CD4-positive, alpha-beta memory T cell (primary cell): ENCODE measurements at regions not wholly inside any gene's neighbourhood (a gene's known extent, or its start where the extent isn't known, plus 50 kb on each side); places are given as distances from the start of the nearest gene placed in this dataset.

ENCODE experiments used
- CTCF ChIA-PET: fragments of 350-600 bp; sonication (Branson Sonifier 250); formaldehyde crosslinking; loops from one replicate; lab custom pipeline; 2021; ENCODE audit warnings: inconsistent platforms; ENCODE audit not compliant: partially characterized antibody; lab: Charles Lee
- POLR2A ChIA-PET: fragments of 350-600 bp; sonication (Branson Sonifier 250); formaldehyde crosslinking; loops from one replicate; lab custom pipeline; 2021; ENCODE audit not compliant: partially characterized antibody; lab: Charles Lee
- DNase-seq, 5 donors: peaks; one replicate each; pipeline versions ENCODE4 v3.0.0 to v3.0.0-alpha.2; 2020 to 2022; ENCODE audit warnings: mixed read lengths in 1 of 5
- H3K27ac ChIP-seq: one replicate; pipeline ENCODE4 v1.7.0; 2013; ENCODE audit warnings: low read depth, low read length
- H3K27me3 ChIP-seq: 2 replicates; pipeline ENCODE4 v1.7.0; 2013; ENCODE audit warnings: mild to moderate bottlenecking, low read length, moderate library complexity; ENCODE audit not compliant: insufficient read depth
- H3K36me3 ChIP-seq: 2 replicates; pipeline ENCODE4 v1.7.0; 2013; ENCODE audit warnings: mild to moderate bottlenecking, low read length, moderate library complexity; ENCODE audit not compliant: insufficient read depth
- H3K4me1 ChIP-seq: 2 replicates; pipeline ENCODE4 v1.7.0; 2013; ENCODE audit warnings: mild to moderate bottlenecking, low read length, moderate library complexity; ENCODE audit not compliant: insufficient read depth
- H3K4me3 ChIP-seq, 2 donors: one replicate each; pipeline ENCODE4 v1.7.0; 2013; ENCODE audit warnings: low read length in 2 of 2, mild to moderate bottlenecking in 1 of 2
- H3K9me3 ChIP-seq, 2 donors: one replicate each; pipeline ENCODE4 v1.7.0; 2013; ENCODE audit warnings: low read length in 2 of 2, control low read depth in 1 of 2; ENCODE audit not compliant: control insufficient read depth in 1 of 2
- H3K27ac Mint-ChIP-seq, 7 donors: one replicate each; pipeline ENCODE4 v1.8.0; 2020 to 2021; ENCODE audit warnings: mixed read lengths in 7 of 7, mild to moderate bottlenecking in 6 of 7, inconsistent platforms in 3 of 7, moderate library complexity in 3 of 7
- H3K27me3 Mint-ChIP-seq, 2 donors: one replicate each; pipeline ENCODE4 v1.8.0; 2020 to 2021; ENCODE audit warnings: mixed read lengths in 2 of 2
- H3K36me3 Mint-ChIP-seq, 2 donors: one replicate each; pipeline ENCODE4 v1.8.0; 2020 to 2021; ENCODE audit warnings: mixed read lengths in 2 of 2, inconsistent platforms in 1 of 2, mild to moderate bottlenecking in 1 of 2
- H3K4me1 Mint-ChIP-seq, 4 donors: one replicate each; pipeline ENCODE4 v1.8.0; 2020 to 2021; ENCODE audit warnings: mixed read lengths in 4 of 4, mild to moderate bottlenecking in 1 of 4
- H3K4me3 Mint-ChIP-seq, 8 donors: one replicate each; pipeline ENCODE4 v1.8.0; 2020 to 2021; ENCODE audit warnings: mixed read lengths in 8 of 8, mild to moderate bottlenecking in 7 of 8, moderate library complexity in 6 of 8, inconsistent platforms in 3 of 8
- H3K9me3 Mint-ChIP-seq, 8 donors: one replicate each; pipeline ENCODE4 v1.8.0; 2020 to 2021; ENCODE audit warnings: mixed read lengths in 8 of 8, mild to moderate bottlenecking in 5 of 8, inconsistent platforms in 3 of 8, moderate library complexity in 1 of 8
- intact Hi-C: fragments of 100-400 bp; cut with micrococcal nuclease; formaldehyde crosslinking; loops from one replicate; pipeline ENCODE4 v1.15.1; 2023

DNA sequence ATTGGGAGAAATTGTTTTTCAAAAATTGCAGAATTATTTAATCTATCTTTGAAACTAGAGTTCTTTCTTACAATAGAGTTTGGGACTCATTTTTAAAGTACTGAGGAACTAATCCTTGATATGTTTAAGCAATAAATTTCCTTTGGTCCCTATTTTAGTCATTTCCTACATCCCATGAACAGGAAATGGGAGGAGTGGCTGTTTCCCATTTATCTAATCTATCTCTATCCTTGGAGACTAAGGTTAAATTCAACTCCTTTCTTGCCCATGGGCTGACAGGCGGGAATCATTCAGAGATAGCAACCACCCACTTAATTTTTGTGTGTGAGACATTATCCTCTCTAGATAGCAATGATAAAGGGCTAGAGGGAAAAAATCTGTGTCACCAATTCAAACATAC, 131.6 kb upstream of the EMCN start:
- Histone ChIP-seq H3K4me1 (no peaks in the 10 kb centered on the region), H3K36me3 (no peaks in the 10 kb centered on the region), H3K27ac (no peak overlapping the region), H3K27me3 (no peaks in the 10 kb centered on the region), H3K4me3 (no peak overlapping the region), H3K9me3 (no peaks in the 10 kb centered on the region)
- ChIA-PET CTCF (no interaction called here), POLR2A (no interaction called here)
- no peak overlapping the region for H3K4me3 Mint-ChIP-seq
- H3K9me3 Mint-ChIP-seq: no peaks in the 10 kb centered on the region
- H3K36me3 Mint-ChIP-seq: no peaks in the 10 kb centered on the region
- peaks cover 0 to 1% of the 10 kb centered on the region in 2 donors for H3K27me3 Mint-ChIP-seq
- no peak for DNase-seq
- no peak overlapping the region for H3K27ac Mint-ChIP-seq
- intact Hi-C loops: no loop called here
- H3K4me1 Mint-ChIP-seq: no peaks in the 10 kb centered on the region

- Histone ChIP-seq H3K9me3 (no peaks in the 10 kb centered on the region), H3K4me3 (no peak overlapping the region), H3K36me3 (no peaks in the 10 kb centered on the region), H3K27me3 (no peaks in the 10 kb centered on the region), H3K27ac (no peak overlapping the region), H3K4me1 (no peaks in the 10 kb centered on the region)
- ChIA-PET CTCF (no interaction called here), POLR2A (no interaction called here)
- Mint-ChIP-seq H3K27me3 (peaks cover 0 to 1% of the 10 kb centered on the region in 2 donors), H3K9me3 (no peaks in the 10 kb centered on the region), H3K27ac (no peak overlapping the region), H3K4me1 (no peaks in the 10 kb centered on the region), H3K4me3 (no peak overlapping the region), H3K36me3 (no peaks in the 10 kb centered on the region)
- DNase-seq: no peak
- intact Hi-C loops: no loop called here
Observed at GRCh38 chr4:100644150-100644549, 126.3 kb upstream of the EMCN start.

DNA sequence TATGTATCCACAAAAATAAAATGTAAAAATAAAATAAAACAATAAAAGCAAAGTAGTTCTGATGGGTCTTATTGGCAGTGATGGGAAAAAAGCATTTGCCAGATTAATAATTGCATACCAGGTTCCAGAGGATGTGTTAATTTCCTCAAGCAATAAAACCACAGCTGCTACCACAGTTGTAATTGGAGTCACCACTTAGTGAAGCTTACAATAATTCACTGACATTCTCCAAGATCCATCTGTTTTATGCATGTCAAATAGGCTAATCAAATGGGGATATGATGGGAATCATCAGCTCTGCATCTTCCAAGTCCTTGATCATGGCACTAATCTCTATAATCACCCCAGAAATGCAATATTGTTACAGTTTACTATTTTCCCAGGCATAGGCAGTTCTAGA, 123.5 kb upstream of the EMCN start:
- no peak overlapping the region for H3K4me3 Mint-ChIP-seq
- DNase-seq: no peak
- ChIA-PET POLR2A (no interaction called here), CTCF (no interaction called here)
- peaks cover 2 to 5% of the 10 kb centered on the region in 2 donors for H3K27me3 Mint-ChIP-seq
- H3K4me1 ChIP-seq: no peaks in the 10 kb centered on the region
- H3K27ac Mint-ChIP-seq: no peak overlapping the region
- intact Hi-C loops: no loop called here
- peaks cover 0 to 9% (median 2%) of the 10 kb centered on the region in 8 donors for H3K9me3 Mint-ChIP-seq
- H3K9me3 ChIP-seq: no peaks in the 10 kb centered on the region
- H3K27me3 ChIP-seq: no peaks in the 10 kb centered on the region
- H3K4me3 ChIP-seq: no peak overlapping the region
- H3K36me3 ChIP-seq: no peaks in the 10 kb centered on the region
- H3K36me3 Mint-ChIP-seq: no peaks in the 10 kb centered on the region
- H3K27ac ChIP-seq: no peak overlapping the region
- H3K4me1 Mint-ChIP-seq: no peaks in the 10 kb centered on the region

DNA sequence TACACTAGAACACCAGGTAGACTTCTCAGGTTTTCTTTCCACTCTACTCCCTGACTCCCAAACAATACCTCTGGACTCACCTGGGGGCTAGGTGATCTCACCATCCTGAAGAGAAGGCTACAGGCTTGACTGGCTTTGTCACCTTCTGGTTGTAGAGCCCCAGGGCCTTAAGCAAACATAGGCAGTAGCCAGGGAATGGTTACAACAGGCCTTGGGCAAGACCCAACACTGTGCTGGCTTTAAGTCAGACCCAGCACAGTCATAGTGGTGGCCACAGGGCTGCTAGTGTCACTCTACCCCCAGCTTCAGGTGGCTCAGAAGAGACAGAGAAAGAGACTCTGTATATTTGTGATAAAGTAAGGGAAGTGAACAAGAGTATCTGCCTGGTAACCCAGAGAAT, 118.1 kb upstream of the EMCN start:
- H3K4me3 ChIP-seq: no peak overlapping the region
- ChIA-PET CTCF (interaction anchor here (1.1 kb wide), 1 partner anchor 11 kb away, joined by 3 read pairs; no protein-coding TSS in a partner anchor), POLR2A (no interaction called here)
- H3K4me1 ChIP-seq: no peaks in the 10 kb centered on the region
- Mint-ChIP-seq H3K9me3 (peaks cover 0 to 9% (median 2%) of the 10 kb centered on the region in 8 donors), H3K4me1 (no peaks in the 10 kb centered on the region), H3K4me3 (no peak overlapping the region), H3K27ac (no peak overlapping the region), H3K27me3 (peaks cover 3 to 5% of the 10 kb centered on the region in 2 donors), H3K36me3 (no peaks in the 10 kb centered on the region)
- H3K9me3 ChIP-seq: no peaks in the 10 kb centered on the region
- H3K36me3 ChIP-seq: no peaks in the 10 kb centered on the region
- intact Hi-C loops: no loop called here
- no peaks in the 10 kb centered on the region for H3K27me3 ChIP-seq
- no peak for DNase-seq
- H3K27ac ChIP-seq: no peak overlapping the region

DNA sequence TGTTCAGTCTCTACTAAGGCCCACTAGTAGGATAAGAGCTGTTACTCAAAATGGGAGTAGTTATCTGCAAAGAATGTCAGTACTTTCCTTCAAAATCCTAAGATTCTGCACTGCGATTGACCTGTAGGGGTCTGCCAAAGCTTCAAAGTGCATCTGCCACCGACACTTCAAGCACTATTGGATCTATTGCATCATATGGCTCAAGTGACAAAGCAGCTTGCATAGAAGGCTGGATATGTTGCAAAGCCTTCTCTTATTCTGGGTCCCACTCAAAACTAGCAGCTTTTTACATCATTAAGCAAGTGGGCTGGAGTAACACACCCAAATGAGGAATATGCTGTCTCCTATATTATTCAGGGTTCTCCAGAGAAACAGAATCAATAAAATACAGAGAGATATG, 115.4 kb upstream of the EMCN start:
- ChIA-PET CTCF (no interaction called here), POLR2A (no interaction called here)
- Histone ChIP-seq H3K4me1 (no peaks in the 10 kb centered on the region), H3K27me3 (no peaks in the 10 kb centered on the region), H3K27ac (no peak overlapping the region), H3K36me3 (no peaks in the 10 kb centered on the region), H3K4me3 (no peak overlapping the region), H3K9me3 (no peaks in the 10 kb centered on the region)
- H3K9me3 Mint-ChIP-seq: peaks cover 0 to 9% (median 2%) of the 10 kb centered on the region in 8 donors
- intact Hi-C loops: no loop called here
- H3K36me3 Mint-ChIP-seq: no peaks in the 10 kb centered on the region
- H3K4me1 Mint-ChIP-seq: no peaks in the 10 kb centered on the region
- H3K4me3 Mint-ChIP-seq: no peak overlapping the region
- DNase-seq: no peak
- H3K27me3 Mint-ChIP-seq: peaks cover 3% of the 10 kb centered on the region in 2 donors
- H3K27ac Mint-ChIP-seq: no peak overlapping the region

GRCh38 chr4:100632163-100632562, 114.3 kb upstream of the EMCN start:
- H3K36me3 ChIP-seq: no peaks in the 10 kb centered on the region
- no peaks in the 10 kb centered on the region for H3K36me3 Mint-ChIP-seq
- H3K27me3 Mint-ChIP-seq: peaks cover 2 to 3% of the 10 kb centered on the region in 2 donors
- H3K27me3 ChIP-seq: no peaks in the 10 kb centered on the region
- ChIA-PET CTCF (no interaction called here), POLR2A (no interaction called here)
- H3K27ac ChIP-seq: no peak overlapping the region
- peaks cover 0 to 6% (median 0%) of the 10 kb centered on the region in 8 donors for H3K9me3 Mint-ChIP-seq
- no peak for DNase-seq
- intact Hi-C loops: no loop called here
- H3K9me3 ChIP-seq: no peaks in the 10 kb centered on the region
- no peak overlapping the region for H3K27ac Mint-ChIP-seq
- H3K4me1 ChIP-seq: no peaks in the 10 kb centered on the region
- no peak overlapping the region for H3K4me3 Mint-ChIP-seq
- no peak overlapping the region for H3K4me3 ChIP-seq
- H3K4me1 Mint-ChIP-seq: no peaks in the 10 kb centered on the region

GRCh38 chr4:100631281-100631968, 113.6 kb upstream of the EMCN start:
- DNase-seq: no peak
- H3K27me3 Mint-ChIP-seq: peaks cover 0 to 2% of the 10 kb centered on the region in 2 donors
- CTCF ChIA-PET: no interaction called here
- intact Hi-C loops: no loop called here
- H3K4me1 Mint-ChIP-seq: no peaks in the 10 kb centered on the region
- Histone ChIP-seq H3K9me3 (no peaks in the 10 kb centered on the region), H3K4me3 (no peak overlapping the region), H3K36me3 (no peaks in the 10 kb centered on the region), H3K4me1 (no peaks in the 10 kb centered on the region), H3K27me3 (no peaks in the 10 kb centered on the region), H3K27ac (no peak overlapping the region)
- H3K4me3 Mint-ChIP-seq: no peak overlapping the region
- peaks cover 0 to 1% (median 0%) of the 10 kb centered on the region in 8 donors for H3K9me3 Mint-ChIP-seq
- no peak overlapping the region for H3K27ac Mint-ChIP-seq
- H3K36me3 Mint-ChIP-seq: no peaks in the 10 kb centered on the region
- POLR2A ChIA-PET: no interaction called here
